Naive thymus-derived CD4-positive, alpha-beta T cell (primary cell): ENCODE measurements at regions not wholly inside any gene's neighbourhood (a gene's known extent, or its start where the extent isn't known, plus 50 kb on each side); places are given as distances from the start of the nearest gene placed in this dataset.
A peak's percentile ranks its signal among the peaks of the same experiment; 100 is the strongest.

Source experiments
- ATAC-seq: fragments of 150-1000 bp; cut with Tn5 transposase; 2 replicates; pipeline ENCODE4 v1.10.0; 2021; ENCODE audit warnings: mild to moderate bottlenecking, moderate library complexity
- CTCF ChIA-PET: fragments of 350-600 bp; sonication (Branson Sonifier 250); formaldehyde crosslinking; loops from one replicate; lab custom pipeline; 2021; ENCODE audit warnings: antibody characterized with exemption; lab: Charles Lee
- POLR2A ChIA-PET: fragments of 350-600 bp; sonication (Branson Sonifier 250); formaldehyde crosslinking; loops from one replicate; lab custom pipeline; 2021; ENCODE audit warnings: antibody characterized with exemption, inconsistent platforms; lab: Charles Lee
- DNase-seq, 9 donors: peaks; one replicate each; pipeline versions ENCODE4 v3.0.0 to v3.0.0-alpha.2; 2020 to 2022; ENCODE audit warnings: mixed read lengths in 1 of 9
- H3K27ac ChIP-seq: one replicate; pipeline ENCODE4 v1.7.0; 2013; ENCODE audit warnings: mild to moderate bottlenecking, low read depth, low read length, moderate library complexity
- H3K27me3 ChIP-seq, 2 donors: one replicate each; pipeline ENCODE4 v1.7.0; 2013; ENCODE audit warnings: low read length in 2 of 2, mild to moderate bottlenecking in 2 of 2, moderate library complexity in 2 of 2; ENCODE audit not compliant: control insufficient read depth in 2 of 2, insufficient read depth in 2 of 2
- H3K36me3 ChIP-seq, 3 experiments: 1 replicate in 2 of 3; 2 replicates in 1 of 3; pipeline ENCODE4 v1.7.0; 2013; ENCODE audit warnings: low read length in 3 of 3, mild to moderate bottlenecking in 3 of 3, moderate library complexity in 1 of 3; ENCODE audit not compliant: insufficient read depth in 3 of 3, control insufficient read depth in 2 of 3
- H3K4me1 ChIP-seq, 2 donors: one replicate each; pipeline ENCODE4 v1.7.0; 2013; ENCODE audit warnings: low read length in 2 of 2, mild to moderate bottlenecking in 2 of 2, moderate library complexity in 1 of 2; ENCODE audit not compliant: control insufficient read depth in 2 of 2, insufficient read depth in 2 of 2
- H3K4me3 ChIP-seq: 2 replicates; pipeline ENCODE4 v1.7.0; 2013; ENCODE audit warnings: mild to moderate bottlenecking, low read length
- H3K9me3 ChIP-seq, 3 experiments: 1 replicate in 2 of 3; 2 replicates in 1 of 3; pipeline ENCODE4 v1.7.0; 2013; ENCODE audit warnings: low read length in 3 of 3; ENCODE audit not compliant: control insufficient read depth in 2 of 3
- H3K27ac Mint-ChIP-seq, 9 donors: one replicate each; pipeline ENCODE4 v1.8.0; 2020 to 2022; ENCODE audit warnings: mixed read lengths in 9 of 9, mild to moderate bottlenecking in 8 of 9, moderate library complexity in 5 of 9, inconsistent platforms in 2 of 9
- H3K27me3 Mint-ChIP-seq, 5 donors: one replicate each; pipeline ENCODE4 v1.8.0; 2021 to 2022; ENCODE audit warnings: mixed read lengths in 5 of 5, mild to moderate bottlenecking in 1 of 5
- H3K36me3 Mint-ChIP-seq, 5 donors: one replicate each; pipeline ENCODE4 v1.8.0; 2020 to 2022; ENCODE audit warnings: mixed read lengths in 5 of 5, mild to moderate bottlenecking in 3 of 5, inconsistent platforms in 1 of 5
- H3K4me1 Mint-ChIP-seq, 7 donors: one replicate each; pipeline ENCODE4 v1.8.0; 2020 to 2022; ENCODE audit warnings: mixed read lengths in 7 of 7, mild to moderate bottlenecking in 3 of 7, inconsistent platforms in 1 of 7
- H3K4me3 Mint-ChIP-seq, 10 donors: one replicate each; pipeline ENCODE4 v1.8.0; 2020 to 2022; ENCODE audit warnings: mild to moderate bottlenecking in 10 of 10, mixed read lengths in 10 of 10, moderate library complexity in 6 of 10, inconsistent platforms in 2 of 10
- H3K9me3 Mint-ChIP-seq, 11 donors: one replicate each; pipeline ENCODE4 v1.8.0; 2020 to 2022; ENCODE audit warnings: mixed read lengths in 11 of 11, mild to moderate bottlenecking in 4 of 11, inconsistent platforms in 1 of 11, moderate library complexity in 1 of 11
- intact Hi-C, 2 donors: fragments of 100-400 bp; cut with micrococcal nuclease; formaldehyde crosslinking; loops; one replicate each; pipeline ENCODE4 v1.15.1; 2023

GRCh38 chr6:168373389-168373788 lies 53.8 kb upstream of the DACT2 start:
- Mint-ChIP-seq H3K4me1 (peaks cover 0 to 10% (median 5%) of the 10 kb centered on the region in 7 donors), H3K27ac (no peak overlapping the region), H3K27me3 (no peaks in the 10 kb centered on the region), H3K4me3 (no peak overlapping the region), H3K36me3 (peaks cover 0 to 4% (median 0%) of the 10 kb centered on the region in 5 donors), H3K9me3 (no peaks in the 10 kb centered on the region)
- ATAC-seq: no peak
- Histone ChIP-seq H3K4me1 (peaks cover 0 to 3% of the 10 kb centered on the region in 2 donors), H3K36me3 (no peaks in the 10 kb centered on the region), H3K4me3 (no peak overlapping the region), H3K9me3 (no peaks in the 10 kb centered on the region), H3K27me3 (no peaks in the 10 kb centered on the region), H3K27ac (no peak overlapping the region)
- no peak for DNase-seq
- intact Hi-C loops: no loop called here
- CTCF ChIA-PET: no interaction called here
- POLR2A ChIA-PET: no interaction called here

- peaks cover 0 to 3% of the 10 kb centered on the region in 2 donors for H3K4me1 ChIP-seq
- DNase-seq: no peak
- Mint-ChIP-seq H3K36me3 (peaks cover 0 to 4% (median 0%) of the 10 kb centered on the region in 5 donors), H3K4me3 (no peak overlapping the region), H3K27ac (no peak overlapping the region), H3K4me1 (peaks cover 0 to 10% (median 4%) of the 10 kb centered on the region in 7 donors), H3K9me3 (no peaks in the 10 kb centered on the region), H3K27me3 (no peaks in the 10 kb centered on the region)
- intact Hi-C loops: no loop called here
- H3K4me3 ChIP-seq: no peak overlapping the region
- no peak overlapping the region for H3K27ac ChIP-seq
- no peaks in the 10 kb centered on the region for H3K9me3 ChIP-seq
- H3K36me3 ChIP-seq: no peaks in the 10 kb centered on the region
- ChIA-PET CTCF (no interaction called here), POLR2A (no interaction called here)
- no peak for ATAC-seq
- no peaks in the 10 kb centered on the region for H3K27me3 ChIP-seq
These were observed 54.5 kb upstream of the DACT2 start for GRCh38 chr6:168374051-168374502.

GRCh38 chr6:168374541-168375071 lies 55.0 kb upstream of the DACT2 start:
- Mint-ChIP-seq H3K27me3 (no peaks in the 10 kb centered on the region), H3K4me3 (no peak overlapping the region), H3K4me1 (peaks cover 0 to 10% (median 4%) of the 10 kb centered on the region in 7 donors), H3K27ac (no peak overlapping the region), H3K9me3 (no peaks in the 10 kb centered on the region), H3K36me3 (peaks cover 0 to 4% (median 0%) of the 10 kb centered on the region in 5 donors)
- DNase-seq: no peak
- intact Hi-C loops: no loop called here
- Histone ChIP-seq H3K27me3 (no peaks in the 10 kb centered on the region), H3K4me3 (no peak overlapping the region), H3K9me3 (no peaks in the 10 kb centered on the region), H3K27ac (no peak overlapping the region), H3K4me1 (peaks cover 0 to 3% of the 10 kb centered on the region in 2 donors), H3K36me3 (no peaks in the 10 kb centered on the region)
- CTCF ChIA-PET: no interaction called here
- POLR2A ChIA-PET: no interaction called here
- ATAC-seq: no peak

- H3K4me3 ChIP-seq: no peak overlapping the region
- Mint-ChIP-seq H3K4me1 (peaks cover 0 to 4% (median 0%) of the 10 kb centered on the region in 7 donors), H3K4me3 (no peak overlapping the region), H3K27me3 (no peaks in the 10 kb centered on the region), H3K9me3 (peaks cover 0 to 3% (median 0%) of the 10 kb centered on the region in 11 donors), H3K36me3 (peaks cover 0 to 4% (median 0%) of the 10 kb centered on the region in 5 donors), H3K27ac (no peak overlapping the region)
- DNase-seq (no peak), ATAC-seq (no peak)
- no peaks in the 10 kb centered on the region for H3K36me3 ChIP-seq
- H3K27me3 ChIP-seq: no peaks in the 10 kb centered on the region
- intact Hi-C loops: no loop called here
- H3K27ac ChIP-seq: no peak overlapping the region
- ChIA-PET POLR2A (no interaction called here), CTCF (no interaction called here)
- no peaks in the 10 kb centered on the region for H3K9me3 ChIP-seq
- H3K4me1 ChIP-seq: no peaks in the 10 kb centered on the region
These were observed 56.5 kb upstream of the DACT2 start for GRCh38 chr6:168376120-168376519.

- Mint-ChIP-seq H3K27me3 (no peaks in the 10 kb centered on the region), H3K36me3 (peaks cover 0 to 4% (median 0%) of the 10 kb centered on the region in 5 donors), H3K4me1 (peaks cover 0 to 4% (median 0%) of the 10 kb centered on the region in 7 donors), H3K27ac (no peak overlapping the region), H3K9me3 (peaks cover 0 to 3% (median 0%) of the 10 kb centered on the region in 11 donors), H3K4me3 (no peak overlapping the region)
- Histone ChIP-seq H3K27me3 (no peaks in the 10 kb centered on the region), H3K9me3 (no peaks in the 10 kb centered on the region), H3K4me1 (no peaks in the 10 kb centered on the region), H3K4me3 (no peak overlapping the region), H3K27ac (no peak overlapping the region), H3K36me3 (no peaks in the 10 kb centered on the region)
- ChIA-PET CTCF (no interaction called here), POLR2A (no interaction called here)
- ATAC-seq: no peak
- DNase-seq: no peak
- intact Hi-C loops: no loop called here
These were observed 57.4 kb upstream of the DACT2 start for GRCh38 chr6:168376811-168377483.

GRCh38 chr6:168377484-168377855 lies 57.9 kb upstream of the DACT2 start:
- CTCF ChIA-PET: no interaction called here
- Mint-ChIP-seq H3K36me3 (peaks cover 0 to 4% (median 0%) of the 10 kb centered on the region in 5 donors), H3K9me3 (peaks cover 0 to 3% (median 0%) of the 10 kb centered on the region in 11 donors)

More at GRCh38 chr6:168377484-168377855, 57.9 kb upstream of the DACT2 start:
- Histone ChIP-seq H3K36me3 (no peaks in the 10 kb centered on the region), H3K9me3 (no peaks in the 10 kb centered on the region), H3K4me3 (no peak overlapping the region), H3K4me1 (no peaks in the 10 kb centered on the region), H3K27ac (no peak overlapping the region), H3K27me3 (no peaks in the 10 kb centered on the region)
- intact Hi-C loops: no loop called here
- Mint-ChIP-seq H3K4me3 (no peak overlapping the region), H3K27ac (peak overlapping the region in 1 of 9 donors; percentile 38), H3K27me3 (no peaks in the 10 kb centered on the region), H3K4me1 (peaks cover 0 to 4% (median 0%) of the 10 kb centered on the region in 7 donors)
- ATAC-seq: no peak
- POLR2A ChIA-PET: no interaction called here
- DNase-seq: no peak
